ENCODE measurements at regions not wholly inside any gene's neighbourhood (a gene's known extent, or its start where the extent isn't known, plus 50 kb on each side); places are given as distances from the start of the nearest gene placed in this dataset.

DNA sequence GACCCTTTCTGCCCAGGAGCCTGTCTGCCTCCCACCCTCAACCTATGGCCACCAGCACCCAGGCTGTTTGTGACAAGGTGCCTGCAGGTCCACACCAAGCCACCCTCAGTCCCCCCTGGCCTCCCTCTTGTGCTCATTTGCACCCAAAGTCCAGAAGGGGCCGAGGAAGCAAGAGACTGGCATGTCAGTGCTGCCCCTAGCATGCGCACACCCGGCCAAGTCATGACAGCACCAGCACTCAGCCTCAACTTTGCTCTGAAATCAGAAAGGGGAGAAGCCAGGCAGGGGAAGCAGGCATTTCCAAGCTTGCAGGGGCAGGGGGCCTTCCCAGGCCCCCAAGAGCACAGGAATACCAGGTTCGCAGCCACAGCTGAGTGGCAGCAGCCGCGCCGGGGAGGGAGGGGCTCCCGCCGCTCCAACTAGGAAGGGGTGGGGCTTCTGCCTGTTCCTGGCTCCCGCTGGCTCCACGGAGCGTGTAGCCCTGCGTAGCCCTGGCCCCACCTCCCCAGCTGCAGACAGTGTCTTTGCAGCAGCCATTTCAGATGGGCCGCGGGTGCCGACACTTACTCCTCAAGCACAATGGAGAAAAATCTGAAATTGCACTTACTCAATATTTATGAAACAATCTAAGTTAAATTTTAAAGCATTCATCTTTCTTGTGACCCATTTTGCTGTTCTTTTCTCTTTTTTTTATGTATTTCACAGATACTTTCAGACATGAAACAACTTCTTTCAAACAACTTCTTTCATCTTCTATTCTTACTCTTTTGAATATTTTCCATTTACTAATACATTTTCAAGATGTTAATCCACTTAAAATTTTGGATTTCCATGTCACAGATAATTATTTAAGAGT is 54.9 kb upstream of the ABCB5 start (continued):
- TF ChIP-seq, protein P1, sequence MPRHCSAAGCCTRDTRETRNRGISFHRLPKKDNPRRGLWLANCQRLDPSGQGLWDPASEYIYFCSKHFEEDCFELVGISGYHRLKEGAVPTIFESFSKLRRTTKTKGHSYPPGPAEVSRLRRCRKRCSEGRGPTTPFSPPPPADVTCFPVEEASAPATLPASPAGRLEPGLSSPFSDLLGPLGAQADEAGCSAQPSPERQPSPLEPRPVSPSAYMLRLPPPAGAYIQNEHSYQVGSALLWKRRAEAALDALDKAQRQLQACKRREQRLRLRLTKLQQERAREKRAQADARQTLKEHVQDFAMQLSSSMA (CRISPR knock-in tag; IDR thresholded peaks at IDR 0.05): no peak
- no peak for TF ChIP-seq MCM3 (IDR thresholded peaks at IDR 0.05)
- TF ChIP-seq TFAP4 (CRISPR knock-in tag; IDR thresholded peaks at IDR 0.05; ENCODE audit: borderline replicate concordance): peak; percentile 47; the same call in 1 of the 2 replicates
- peak; percentile 46 to 84 for TF ChIP-seq MAZ (CRISPR knock-in tag; conservative IDR thresholded peaks at IDR 0.05 in 1 of 2, IDR thresholded peaks at IDR 0.05 in 1 of 2)
- TF ChIP-seq THAP12 (CRISPR knock-in tag; IDR thresholded peaks at IDR 0.05): no peak
- TF ChIP-seq GABPB2 (CRISPR knock-in tag; conservative IDR thresholded peaks at IDR 0.05): no peak
- TF ChIP-seq CHD4 (IDR thresholded peaks at IDR 0.05; ENCODE audit: insufficient read depth, insufficient replicate concordance, low read depth, low read length, poor library complexity, severe bottlenecking): no peak
- TF ChIP-seq L3MBTL2 (IDR thresholded peaks at IDR 0.05): 0 out of 2 replicates have a peak, but pooled peaks have one; percentile 38
- TF ChIP-seq ZNF232 (CRISPR knock-in tag; IDR thresholded peaks at IDR 0.05): no peak
- TF ChIP-seq YY1 (IDR thresholded peaks at IDR 0.05; ENCODE audit: borderline replicate concordance in 1 of 3, control insufficient read depth in 1 of 3, extremely low read depth in 1 of 3, insufficient read depth in 3 of 3, insufficient read length in 1 of 3, insufficient replicate concordance in 2 of 3, low read depth in 1 of 3, low read length in 2 of 3): peak in 2 of 3 experiments; percentile 48 to 84
- TF ChIP-seq PHF8 (IDR thresholded peaks at IDR 0.05; ENCODE audit: borderline replicate concordance, low read length): no peak
- peak in 1 of 2 experiments; percentile 50 for TF ChIP-seq NRF1 (conservative IDR thresholded peaks at IDR 0.05 in 1 of 2, IDR thresholded peaks at IDR 0.05 in 1 of 2)
- TF ChIP-seq ATF1 (CRISPR knock-in tag; IDR thresholded peaks at IDR 0.05): no peak
- TF ChIP-seq ATF1 (tag; IDR thresholded peaks at IDR 0.05): peak; percentile 53
